K562 (cell line): ENCODE measurements at regions not wholly inside any gene's neighbourhood (a gene's known extent, or its start where the extent isn't known, plus 50 kb on each side); places are given as distances from the start of the nearest gene placed in this dataset.

ENCODE experiments used
- ATF7 ChIP-seq: fragments of 450-650 bp; IDR thresholded peaks from 2 replicates; pipeline ENCODE4 v1.7.1; 2014; ENCODE audit warnings: mild to moderate bottlenecking, moderate library complexity
- BCLAF1 ChIP-seq, 2 experiments: fragments of 450-650 bp in 1 of 2; IDR thresholded peaks; 2 replicates each; pipeline ENCODE4 v1.6.1; 2011 to 2017; ENCODE audit warnings: low read depth in 2 of 2, antibody characterized with exemption in 1 of 2, borderline replicate concordance in 1 of 2, low read length in 1 of 2, mild to moderate bottlenecking in 1 of 2, mixed read lengths in 1 of 2; ENCODE audit not compliant: control insufficient read depth in 1 of 2
- CAMTA2 ChIP-seq: fragments of 250-450 bp; sonication (Bioruptor Pico); conservative IDR thresholded peaks from 2 replicates; pipeline ENCODE4 v1.5.1; 2022
- CHD2 ChIP-seq: IDR thresholded peaks from 2 replicates; pipeline ENCODE4 v1.6.1; 2011; ENCODE audit warnings: low read depth, low read length
- CTCF ChIP-seq, 3 experiments: IDR thresholded peaks in 2 of 3; conservative IDR thresholded peaks in 1 of 3; 2 replicates each; pipeline ENCODE4 v1.5.1; 2011 to 2012; ENCODE audit warnings: low read length in 3 of 3, mild to moderate bottlenecking in 3 of 3, control low read depth in 2 of 3, improper control_type of control experiment in 1 of 3, inconsistent platforms in 1 of 3, low read depth in 1 of 3, mixed read lengths in 1 of 3, moderate library complexity in 1 of 3; ENCODE audit not compliant: insufficient read depth in 2 of 3
- EGR1 ChIP-seq: fragments of 450-650 bp; conservative IDR thresholded peaks from 2 replicates; pipeline ENCODE4 v1.6.1; 2017; ENCODE audit warnings: mild to moderate bottlenecking
- ELF1 ChIP-seq: fragments of 200-800 bp; sonication (Bioruptor generic); IDR thresholded peaks from 2 replicates; pipeline ENCODE4 v1.6.1; 2016; ENCODE audit warnings: missing genetic modification characterization, missing compliant biosample characterization
- HCFC1 ChIP-seq: IDR thresholded peaks from 2 replicates; pipeline ENCODE4 v1.6.1; 2012; ENCODE audit warnings: low read depth, low read length, improper control_type of control experiment
- POLR2A ChIP-seq: fragments of 450-650 bp; conservative IDR thresholded peaks from 2 replicates; pipeline ENCODE4 v1.6.1; 2016
- RERE ChIP-seq: sonication (generic); formaldehyde crosslinking; IDR thresholded peaks from 2 replicates; pipeline ENCODE4 v1.8.0; 2023; ENCODE audit warnings: missing genetic modification reagents, mild to moderate bottlenecking, borderline replicate concordance
- REST ChIP-seq, 2 experiments: fragments of 450-650 bp; formaldehyde crosslinking in 1 of 2; IDR thresholded peaks; 2 replicates each; pipeline versions ENCODE4 v1.4.0 to v1.6.1; 2014 to 2020; ENCODE audit warnings: mild to moderate bottlenecking in 2 of 2, borderline replicate concordance in 1 of 2, low read depth in 1 of 2
- SP1 ChIP-seq: sonication (generic); formaldehyde crosslinking; IDR thresholded peaks from 2 replicates; pipeline ENCODE4 v1.8.1; 2022; ENCODE audit warnings: mild to moderate bottlenecking, missing genetic modification reagents
- ZBTB33 ChIP-seq: sonication (generic); formaldehyde crosslinking; IDR thresholded peaks from 2 replicates; pipeline ENCODE4 v1.8.1; 2023; ENCODE audit warnings: mild to moderate bottlenecking, missing genetic modification reagents

GRCh38 chr17:72423286-72423589, 302.4 kb downstream of the SOX9 start:
- TF ChIP-seq SP1 (CRISPR knock-in tag): no peak
- no peak for TF ChIP-seq ELF1 (tag)
- TF ChIP-seq RERE (CRISPR knock-in tag): no peak
- no peak for TF ChIP-seq BCLAF1 (IDR thresholded peaks at IDR 0.05; ENCODE audit: borderline replicate concordance in 1 of 2, control insufficient read depth in 1 of 2, low read depth in 2 of 2, low read length in 1 of 2)
- no peak for TF ChIP-seq ZBTB33 (CRISPR knock-in tag)
- no peak for TF ChIP-seq CTCF (IDR thresholded peaks at IDR 0.05 in 2 of 3, conservative IDR thresholded peaks at IDR 0.05 in 1 of 3; ENCODE audit: insufficient read depth in 2 of 3, low read depth in 1 of 3, low read length in 3 of 3)
- TF ChIP-seq CHD2: no peak
- no peak for TF ChIP-seq HCFC1
- no peak for TF ChIP-seq POLR2A
- TF ChIP-seq CAMTA2 (CRISPR knock-in tag): no peak
- no peak for TF ChIP-seq EGR1
- no peak for TF ChIP-seq REST (IDR thresholded peaks at IDR 0.05; ENCODE audit: borderline replicate concordance)
- TF ChIP-seq REST (CRISPR knock-in tag; IDR thresholded peaks at IDR 0.05; ENCODE audit: low read depth): no peak
- no peak for TF ChIP-seq ATF7
